HG03280 (cell line): ENCODE measurements at regions not wholly inside any gene's neighbourhood (a gene's known extent, or its start where the extent isn't known, plus 50 kb on each side); places are given as distances from the start of the nearest gene placed in this dataset.

Experiments used
- ATAC-seq: cut with Tn5 transposase; IDR thresholded peaks from one replicate; pipeline ENCODE4 v1.9.1; 2021; ENCODE audit warnings: mild to moderate bottlenecking, moderate library complexity; ENCODE audit not compliant: unreplicated experiment

DNA sequence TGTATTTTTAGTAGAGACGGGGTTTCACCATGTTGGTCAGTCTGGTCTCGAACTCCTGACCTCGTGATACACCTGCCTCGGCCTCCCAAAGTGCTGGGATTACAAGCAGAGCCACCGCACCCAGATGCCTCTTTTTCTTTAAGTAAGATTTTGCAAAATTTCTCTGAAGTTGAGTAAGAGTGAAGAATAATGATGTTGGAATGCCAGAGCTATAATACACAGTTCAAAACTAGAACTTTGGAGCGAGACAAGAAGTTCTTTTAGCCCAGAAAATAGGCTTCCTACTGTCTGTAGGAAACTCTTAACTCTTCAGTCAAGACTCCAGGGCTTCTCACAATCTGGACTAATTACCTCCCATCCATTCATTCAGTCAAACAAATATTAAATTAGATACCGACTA is 51.4 kb downstream of the MARCHF4 start:
- no peak for ATAC-seq

DNA sequence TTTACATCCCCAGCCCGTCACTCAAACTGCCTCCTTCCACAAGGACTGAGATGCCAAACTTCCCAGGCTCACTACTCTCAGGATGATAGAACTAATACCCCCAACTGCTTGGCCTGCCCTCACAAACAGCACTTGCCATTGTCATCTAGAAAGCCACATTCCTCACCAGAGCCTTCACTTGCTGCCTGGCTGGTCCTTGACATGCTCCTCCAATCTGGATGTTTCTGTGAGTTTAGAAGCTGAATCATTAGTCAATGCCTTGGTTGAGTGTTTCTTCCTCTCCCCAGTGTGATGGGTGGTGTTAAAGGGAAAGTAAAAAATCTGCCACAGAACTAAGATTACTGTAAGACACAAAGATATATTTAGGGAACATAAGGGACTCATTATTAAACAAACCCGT is 52.5 kb downstream of the MARCHF4 start:
- no peak for ATAC-seq

DNA sequence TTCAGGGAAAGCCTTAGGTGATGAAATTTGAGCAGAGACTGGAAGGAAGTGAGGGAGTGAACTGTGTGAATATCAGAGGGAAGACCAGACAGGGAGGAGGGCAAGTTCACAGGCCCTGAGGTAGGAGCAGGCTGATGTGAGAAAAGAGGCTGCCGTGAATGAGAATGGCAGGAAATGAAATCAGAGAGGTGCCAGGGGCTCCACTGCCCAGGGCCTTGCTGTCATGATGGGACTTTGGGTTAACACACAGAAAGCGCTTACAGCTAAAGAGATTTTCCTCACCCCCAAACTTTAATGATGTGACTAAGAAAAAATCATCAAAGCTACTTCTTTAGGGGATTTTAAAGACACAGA is 53.8 kb downstream of the MARCHF4 start:
- no peak for ATAC-seq

DNA sequence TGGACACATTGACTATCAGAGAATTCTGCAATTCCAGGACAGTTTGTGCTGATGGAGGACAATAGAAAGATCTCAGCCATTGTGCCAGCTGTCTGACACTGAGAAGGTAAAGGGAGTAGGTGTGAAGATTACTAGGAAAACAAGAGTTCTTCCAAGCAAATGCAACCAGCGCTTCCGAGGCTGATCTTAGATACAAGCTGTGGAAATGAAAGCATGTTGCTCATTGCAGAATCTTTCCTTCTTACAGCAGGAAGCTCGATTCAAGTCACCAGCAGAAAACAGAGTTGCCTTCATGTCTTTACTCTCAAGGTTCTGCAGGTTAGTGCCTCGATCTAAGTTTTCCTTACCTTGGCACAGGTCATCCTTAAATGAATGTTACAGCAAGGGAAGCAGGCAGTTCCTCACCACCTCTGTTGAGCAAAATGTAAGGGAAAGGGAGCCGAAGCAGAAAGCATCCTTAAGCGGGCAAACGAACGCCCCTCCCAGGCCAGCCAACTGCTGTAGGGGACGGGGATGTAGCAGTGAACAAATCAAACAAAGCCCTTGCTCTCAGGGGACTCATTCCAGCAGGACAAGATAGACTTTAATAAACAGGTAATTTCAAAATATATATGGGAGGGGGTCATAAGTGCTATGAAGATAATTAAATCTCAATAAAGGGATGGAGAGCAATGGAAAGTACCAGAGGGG is 54.3 kb downstream of the MARCHF4 start:
- no peak for ATAC-seq

DNA sequence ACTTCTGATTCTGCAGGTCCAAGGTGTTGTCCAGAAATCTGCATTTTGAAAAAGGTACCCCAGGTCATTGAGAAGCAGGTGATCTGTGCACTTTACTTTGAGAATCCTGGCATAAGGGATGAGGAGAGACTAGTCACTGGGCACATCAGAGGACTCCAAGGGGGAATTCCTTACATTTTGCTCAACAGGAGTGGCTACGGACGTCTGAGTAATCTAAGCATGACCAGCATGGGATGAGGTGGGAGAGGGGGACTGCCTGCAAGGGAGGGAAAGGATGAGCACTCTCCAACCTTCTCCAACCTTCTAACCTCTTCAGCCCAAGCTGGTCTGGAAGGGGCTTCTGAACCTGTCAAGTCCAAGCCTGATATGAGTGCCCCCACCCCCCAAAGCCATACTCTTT is 55.5 kb downstream of the MARCHF4 start:
- no peak for ATAC-seq

DNA sequence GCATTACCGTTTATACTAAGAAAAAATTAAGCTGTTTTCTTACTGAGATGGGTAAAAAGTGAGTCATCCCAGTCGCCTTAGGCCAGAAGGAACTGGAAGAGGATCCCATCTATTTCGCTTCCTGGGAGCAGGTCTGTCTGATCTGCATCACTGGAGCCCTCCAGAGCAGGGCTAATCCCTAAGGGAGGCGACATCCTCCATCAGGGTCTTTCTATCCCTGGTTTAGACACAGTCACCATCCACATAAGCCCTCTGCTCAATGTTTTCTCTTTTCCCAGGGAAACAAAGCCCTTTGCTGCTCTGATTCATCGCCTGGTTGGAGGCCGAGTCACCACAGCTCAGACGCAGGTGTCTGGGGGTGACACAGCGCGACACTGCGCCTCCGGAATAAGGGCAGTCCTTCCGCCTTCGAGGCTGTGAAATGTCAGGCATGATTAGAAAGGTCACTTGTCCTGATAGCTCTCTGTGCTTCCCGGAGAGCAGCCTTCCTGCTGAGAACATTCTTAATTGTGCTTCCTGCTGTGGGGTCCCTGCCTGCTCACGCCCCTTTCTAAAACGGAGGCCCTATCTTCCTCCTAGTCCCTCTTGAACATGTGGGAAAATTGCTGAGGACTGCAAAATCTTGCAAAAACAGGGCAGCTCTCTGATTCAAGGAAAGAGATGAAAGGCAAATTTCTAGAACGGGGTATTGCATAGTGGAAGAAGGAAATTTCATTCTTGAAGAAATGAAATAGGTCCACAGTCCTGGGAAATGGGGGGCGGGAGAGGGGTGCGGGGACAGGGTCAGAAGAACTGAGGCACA is 56.3 kb downstream of the MARCHF4 start:
- no peak for ATAC-seq

DNA sequence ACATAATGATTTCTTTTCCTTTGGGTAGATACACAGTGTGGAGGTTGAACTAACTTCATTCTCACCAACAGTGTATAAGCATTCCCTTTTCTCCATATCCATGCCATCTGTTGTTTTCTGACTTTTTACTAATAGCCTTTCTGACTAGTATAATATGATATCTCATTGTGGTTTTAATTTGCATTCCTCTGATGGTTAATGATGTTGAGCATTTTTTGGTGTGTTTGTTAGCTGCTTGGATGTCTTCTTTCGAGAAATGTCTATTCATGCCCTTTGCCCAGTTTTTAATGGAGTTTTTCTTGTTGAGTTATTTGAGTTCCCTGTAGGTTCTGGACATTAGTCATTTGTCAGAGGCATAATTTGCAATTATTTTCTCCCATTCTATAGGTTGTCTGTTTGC is 59.8 kb downstream of the MARCHF4 start:
- ATAC-seq: no peak

DNA sequence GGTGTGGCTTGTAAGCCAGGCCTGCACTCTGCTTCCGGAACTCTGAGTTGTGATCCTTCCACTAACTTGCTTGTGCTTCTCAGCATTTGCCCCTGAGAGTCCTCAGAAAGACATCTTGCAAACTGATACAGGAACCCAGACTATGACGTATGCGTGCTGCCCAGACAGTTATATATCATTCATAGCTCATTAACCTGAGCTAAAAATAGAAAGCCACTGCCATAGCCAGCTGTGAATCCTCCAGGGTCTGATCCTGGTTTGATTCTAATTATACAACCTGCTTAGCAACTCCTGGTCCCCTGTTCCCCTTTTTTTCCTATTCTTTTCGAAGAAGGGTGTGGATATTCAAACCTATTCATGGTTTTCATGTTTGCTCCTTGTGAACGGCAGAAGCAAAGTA is 63.7 kb downstream of the MARCHF4 start:
- ATAC-seq: no peak

DNA sequence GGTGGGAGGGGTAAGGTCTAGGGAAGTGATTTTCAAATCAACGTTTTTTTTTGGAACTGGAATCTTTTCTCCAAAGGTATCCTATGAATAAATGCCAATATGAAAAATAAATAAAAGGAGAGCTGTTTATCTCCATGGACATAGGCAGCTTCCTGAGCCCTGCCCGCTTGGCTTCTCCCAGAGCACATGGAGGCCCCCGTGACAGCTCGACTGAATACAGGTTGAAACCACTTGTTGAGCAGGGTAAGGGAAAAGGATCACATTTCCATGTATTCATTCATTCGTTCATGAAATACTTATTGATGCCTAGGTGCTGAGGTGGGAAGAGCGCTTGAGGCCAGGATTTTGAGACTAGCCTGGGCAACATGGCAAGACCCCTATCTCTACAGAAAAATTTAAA is 64.8 kb downstream of the MARCHF4 start:
- ATAC-seq: no peak

DNA sequence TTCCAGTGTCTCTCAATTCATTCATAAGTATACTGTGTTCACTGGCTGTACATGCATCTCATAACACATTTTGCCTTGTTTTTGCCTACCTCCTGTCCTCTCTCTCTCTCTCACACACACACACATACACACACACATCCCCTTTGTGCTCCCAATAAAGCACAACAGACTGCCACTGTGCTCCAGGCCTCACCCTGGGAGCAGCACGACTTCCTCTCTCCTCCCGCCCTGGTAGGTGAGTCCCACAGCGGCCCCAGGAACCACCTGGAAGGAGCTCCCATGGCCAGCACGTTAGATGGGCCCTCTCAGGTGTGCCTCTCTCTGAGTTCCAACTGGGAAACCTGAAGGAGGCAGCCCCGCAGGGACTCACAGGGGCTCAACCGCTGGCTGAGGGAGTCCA is 65.4 kb downstream of the MARCHF4 start:
- ATAC-seq: no peak

DNA sequence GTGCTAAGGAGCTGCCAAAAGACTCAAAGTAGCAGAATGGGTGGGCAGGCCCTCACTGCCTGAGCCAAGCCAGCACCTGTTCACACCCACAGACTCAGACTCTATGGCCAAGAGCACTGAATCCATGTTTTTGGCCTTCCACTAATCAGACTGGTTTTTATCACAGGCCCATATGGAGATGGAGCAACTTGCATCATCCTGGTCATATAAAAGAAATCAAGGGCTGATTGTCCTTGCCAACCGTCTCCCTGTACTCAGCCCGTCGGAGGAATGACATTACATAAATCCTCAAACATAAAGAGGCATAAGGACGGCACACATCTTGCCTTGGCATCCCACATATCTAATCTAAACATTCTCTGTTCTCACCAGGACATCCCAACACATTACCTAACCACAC is 66.7 kb downstream of the MARCHF4 start:
- ATAC-seq: no peak

DNA sequence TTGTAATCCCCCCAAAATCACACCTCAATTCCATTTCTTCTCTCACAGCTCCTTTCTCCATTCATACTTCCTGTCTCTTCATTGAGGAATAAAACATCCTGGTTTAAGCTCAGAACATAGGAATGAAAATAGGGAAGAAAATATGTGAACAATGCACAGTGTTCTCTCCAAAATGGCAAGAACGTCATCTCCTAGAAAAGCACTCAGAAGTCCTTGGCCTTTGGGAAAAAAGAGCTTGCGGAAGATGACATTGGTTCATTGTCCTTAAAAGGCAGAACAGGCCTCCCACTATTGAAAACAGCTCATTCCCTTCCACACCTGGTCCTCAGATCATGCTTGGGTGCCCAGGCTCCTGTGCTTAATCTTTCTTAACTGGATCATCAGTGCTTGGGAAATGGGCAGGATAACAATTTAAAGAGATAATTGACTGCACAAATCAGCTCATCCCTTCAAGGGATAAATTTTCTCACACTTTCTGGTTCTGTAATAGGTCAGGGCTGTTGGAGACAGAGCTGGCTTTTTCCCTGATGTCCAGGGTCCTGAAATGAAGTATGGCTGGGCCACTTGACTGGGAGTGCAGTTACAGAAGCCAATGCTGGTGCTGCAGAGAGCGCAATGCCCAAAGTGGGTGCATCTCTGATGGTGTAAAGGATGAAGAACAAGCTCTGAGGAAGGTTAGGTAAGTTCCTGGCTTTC is 69.2 kb downstream of the MARCHF4 start:
- no peak for ATAC-seq

DNA sequence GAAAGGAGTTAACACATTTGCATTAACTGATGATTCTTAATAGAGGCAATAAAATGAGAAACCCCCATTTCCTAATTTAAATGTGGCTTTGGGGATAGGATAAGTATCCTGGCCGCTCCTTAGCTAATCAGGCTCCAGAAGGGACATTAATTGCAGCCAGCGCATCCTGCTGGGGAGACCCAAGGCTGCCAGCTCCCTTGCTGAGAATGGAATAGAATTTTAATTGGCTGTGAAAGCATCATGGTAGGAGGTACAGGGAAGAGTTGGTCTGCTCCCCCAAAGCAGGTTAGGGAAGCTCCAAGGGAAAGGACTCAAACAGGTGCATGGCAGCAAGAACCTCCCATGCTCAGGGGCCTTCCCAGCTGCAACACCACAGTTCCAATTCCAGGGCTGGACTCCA is 71.4 kb downstream of the MARCHF4 start:
- ATAC-seq: no peak

DNA sequence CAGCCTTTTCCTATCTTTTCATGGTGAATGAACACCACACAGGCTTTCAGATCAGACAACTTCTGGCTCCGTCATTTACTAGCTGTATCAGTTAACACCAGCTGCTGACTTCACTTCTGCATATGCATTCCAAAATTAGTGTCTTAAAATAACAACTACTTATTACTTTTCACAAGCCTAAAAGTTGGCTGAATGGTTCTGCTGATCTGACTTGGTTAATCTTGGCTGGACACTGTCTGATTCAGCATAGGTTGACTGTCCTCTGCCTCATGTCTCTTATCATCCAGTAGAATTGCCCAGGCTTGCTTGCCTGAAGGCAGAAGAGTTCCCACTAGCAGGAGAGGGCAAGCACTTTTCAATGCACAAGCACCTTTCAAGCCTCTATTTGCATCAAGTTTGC is 72.7 kb downstream of the MARCHF4 start:
- no peak for ATAC-seq

DNA sequence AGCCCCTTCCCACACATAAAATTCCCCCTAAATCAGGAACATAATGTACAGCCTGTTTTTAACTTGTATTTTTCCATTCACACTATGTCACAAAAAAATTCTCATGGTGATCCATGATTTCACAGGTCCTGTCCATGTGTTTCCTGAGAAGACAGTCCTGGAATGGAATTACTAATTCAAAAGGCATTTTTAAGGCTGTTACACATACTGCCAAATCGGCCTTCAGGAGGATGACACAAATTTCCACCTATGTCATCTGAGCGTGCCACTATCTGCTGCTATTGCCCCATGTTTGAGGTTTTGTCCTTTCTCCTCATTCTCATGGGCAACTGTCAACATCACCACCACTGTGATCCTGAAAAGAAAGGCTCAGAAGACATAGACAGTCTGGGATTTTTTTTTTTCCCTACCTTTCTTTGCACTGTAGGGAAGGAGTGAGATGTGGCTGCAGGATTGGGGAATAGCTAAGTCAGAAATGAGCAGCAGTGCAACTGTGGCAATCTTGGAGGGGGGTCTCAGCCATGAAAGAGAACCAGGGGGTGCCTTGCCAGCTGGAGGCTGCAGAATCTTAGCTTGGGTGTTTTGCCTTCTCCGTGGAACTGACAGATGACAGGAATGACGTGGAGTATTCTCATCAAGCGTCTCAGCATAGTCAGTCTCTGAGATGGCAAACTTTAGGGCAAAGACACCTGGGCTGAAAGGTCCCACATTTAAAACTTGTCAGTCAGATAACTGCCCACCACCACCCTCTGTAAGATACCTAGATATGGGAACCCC is 73.4 kb downstream of the MARCHF4 start:
- no peak for ATAC-seq

DNA sequence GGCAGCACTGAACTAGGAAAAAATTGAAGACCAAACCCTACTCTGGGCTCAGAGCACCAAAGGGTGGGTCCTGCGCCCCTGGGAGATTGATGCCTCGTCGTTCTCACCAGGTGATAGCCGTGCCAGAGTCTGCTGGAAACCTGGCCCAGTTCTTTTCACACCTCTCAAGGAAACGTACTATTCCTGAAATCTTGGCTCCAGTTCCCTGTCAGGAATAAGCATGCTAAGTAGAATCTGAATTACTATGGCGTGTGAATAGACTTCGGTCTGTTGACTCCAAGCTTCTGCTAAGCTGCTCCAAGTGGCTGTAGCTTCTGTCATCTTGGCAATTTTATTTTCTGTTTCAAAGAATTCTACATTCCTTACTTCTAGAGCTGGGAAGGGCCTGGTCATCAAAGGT is 75.4 kb downstream of the MARCHF4 start:
- no peak for ATAC-seq

DNA sequence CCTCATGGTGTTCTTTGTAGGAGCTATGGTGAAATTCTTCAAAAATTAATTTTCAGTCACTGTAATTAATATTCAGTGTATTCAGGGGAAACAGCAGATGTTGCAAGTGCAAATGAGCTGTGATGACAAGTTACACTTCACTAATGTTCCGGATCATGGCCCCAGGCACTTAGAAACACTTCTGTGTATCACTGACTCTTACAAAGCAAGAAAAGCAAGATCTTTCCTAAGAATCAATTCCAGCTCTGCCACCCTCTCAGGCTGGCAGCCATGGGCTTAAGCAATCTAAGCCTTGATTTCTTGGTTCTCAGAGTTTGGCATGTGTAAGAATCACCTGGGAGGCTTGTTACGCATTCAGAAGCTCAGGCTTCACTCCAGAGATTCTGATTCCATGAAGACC is 78.0 kb downstream of the MARCHF4 start:
- ATAC-seq: no peak

DNA sequence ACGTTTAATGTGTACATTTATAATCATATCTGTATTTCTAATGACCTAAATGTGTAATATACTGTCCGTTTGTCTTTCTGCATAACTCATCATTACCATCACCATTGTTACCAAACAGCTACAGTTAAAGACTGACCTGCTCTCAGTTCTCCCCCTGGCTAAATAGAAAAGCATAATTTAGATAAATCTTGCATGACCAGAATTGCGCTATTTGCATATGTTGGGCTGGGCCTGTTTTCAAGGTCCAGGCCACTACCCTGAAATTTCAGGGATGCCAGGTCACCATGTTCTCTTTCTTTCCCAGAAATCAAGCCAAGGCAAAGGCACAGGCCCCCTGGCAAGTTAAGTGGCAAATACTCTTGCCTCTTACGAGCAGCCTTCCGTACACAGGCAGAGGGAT is 78.4 kb downstream of the MARCHF4 start:
- ATAC-seq: no peak

DNA sequence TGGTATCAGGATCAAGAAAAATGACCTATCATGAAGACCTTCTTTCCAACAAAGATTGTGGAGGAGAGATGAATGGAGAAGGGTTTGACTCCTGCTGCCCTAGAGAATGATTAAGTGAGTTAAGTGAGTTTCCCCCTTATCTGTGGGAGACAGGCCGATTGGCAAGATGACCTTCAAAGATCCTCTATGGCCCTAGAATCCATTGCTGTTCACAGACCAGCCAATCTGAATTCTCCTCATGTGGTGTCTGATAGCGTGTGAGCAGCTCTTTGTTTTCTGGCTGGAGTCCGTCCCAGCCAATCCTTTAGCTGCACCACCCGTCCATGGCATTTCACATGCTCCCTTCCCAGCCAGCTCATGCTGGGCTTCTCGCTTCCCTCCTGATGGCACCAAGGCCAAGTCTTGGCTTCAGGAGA is 79.4 kb downstream of the MARCHF4 start:
- no peak for ATAC-seq

DNA sequence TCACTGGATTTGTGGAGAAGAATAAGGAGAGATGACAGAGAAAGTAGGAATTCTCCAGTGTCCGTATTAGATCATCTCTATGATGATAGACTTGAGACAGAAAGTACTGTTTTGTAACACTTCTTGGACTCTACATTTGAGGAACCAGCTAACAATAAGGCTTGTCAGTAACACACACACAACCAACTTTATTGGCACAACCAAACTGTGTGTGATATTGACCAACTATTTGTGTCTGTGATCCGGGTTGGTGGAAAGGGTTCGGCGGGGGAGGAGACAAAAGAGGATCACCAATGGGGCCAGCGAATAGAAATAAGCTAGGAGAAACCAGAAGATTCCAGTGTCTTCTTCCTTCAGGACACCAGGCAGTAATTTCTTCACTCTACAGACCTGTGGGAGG is 79.8 kb downstream of the MARCHF4 start:
- ATAC-seq: no peak

DNA sequence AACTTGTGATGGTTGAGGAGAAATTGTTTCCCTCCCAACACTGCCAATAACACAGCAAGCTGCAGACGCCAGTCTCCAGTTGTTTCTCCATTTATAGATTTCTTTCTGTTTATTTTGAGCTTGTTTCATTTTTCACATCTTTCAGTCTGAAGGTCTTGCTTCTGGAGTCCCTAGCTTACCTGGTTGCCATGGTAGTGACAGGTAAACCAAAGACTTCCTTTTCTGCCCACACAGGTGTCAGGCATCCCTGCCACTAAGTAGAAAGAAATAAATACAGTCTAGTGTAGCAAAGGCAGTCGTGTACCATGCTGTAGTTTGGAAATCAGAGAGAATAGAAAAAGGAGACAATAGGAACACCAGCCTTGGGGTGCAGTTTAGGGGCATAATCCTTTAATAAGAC is 82.8 kb downstream of the MARCHF4 start:
- no peak for ATAC-seq
